Brain microvascular endothelial cell (primary cell): ENCODE measurements at regions not wholly inside any gene's neighbourhood (a gene's known extent, or its start where the extent isn't known, plus 50 kb on each side); places are given as distances from the start of the nearest gene placed in this dataset.
"Not testable (repeated sequence)": the region's sequence is repeated elsewhere in the genome, so short reads cannot be mapped to it uniquely, and the experiment has no call there.

ENCODE experiments used
- DNase-seq: peaks from one replicate; pipeline ENCODE4 v3.0.0-alpha.2; 2020
- H3K27ac ChIP-seq: fragments of 250-450 bp; sonication (Bioruptor Pico); 2 replicates; pipeline ENCODE4 v1.5.1; 2020; ENCODE audit warnings: mild to moderate bottlenecking, moderate library complexity
- H3K27me3 ChIP-seq: fragments of 250-450 bp; sonication (Bioruptor Pico); replicated peaks from 2 replicates; pipeline ENCODE4 v1.5.1; 2020; ENCODE audit warnings: mild to moderate bottlenecking
- H3K36me3 ChIP-seq: fragments of 250-450 bp; sonication (Bioruptor Pico); replicated peaks from 2 replicates; pipeline ENCODE4 v1.5.1; 2020; ENCODE audit warnings: mild to moderate bottlenecking
- H3K4me3 ChIP-seq: 2 replicates; pipeline ENCODE4 v1.5.1; 2011; ENCODE audit warnings: low read depth, mild to moderate bottlenecking, control low read depth, low read length, moderate library complexity
- CTCF ChIP-seq: IDR thresholded peaks from 2 replicates; pipeline ENCODE4 v1.5.1; 2011; ENCODE audit warnings: low read depth, mild to moderate bottlenecking, moderate library complexity, low read length, control low read depth, inconsistent platforms; ENCODE audit errors: missing control alignments
- in situ Hi-C: cut with HindIII; loops from 2 replicates; pipeline ENCODE4 v1.10.0; 2017; ENCODE audit warnings: low sequenced_read_pairs, low pct_ligation_motif_present

DNA sequence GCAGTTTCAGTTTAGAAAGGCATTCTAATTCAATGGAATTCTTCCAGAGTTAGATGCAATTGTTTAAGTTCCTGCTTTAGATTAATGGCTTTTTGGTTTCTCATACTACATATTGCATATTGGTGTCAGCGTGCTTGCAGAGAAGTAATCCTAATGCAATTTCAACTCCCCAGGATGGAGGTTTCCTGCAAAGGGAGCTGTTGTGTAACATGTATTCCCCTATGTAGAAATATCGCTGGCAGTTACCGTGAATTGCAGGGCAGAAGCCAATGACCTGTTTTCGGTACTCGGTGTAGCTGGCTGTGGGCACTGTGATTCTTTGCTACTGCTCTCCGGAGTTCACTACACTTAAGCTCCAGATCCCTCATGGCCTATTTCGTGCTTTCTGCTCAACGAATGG, 256.1 kb upstream of the PTBP2 start:
- in situ Hi-C loops: no loop called here
- H3K27me3 ChIP-seq: no peaks in the 10 kb centered on the region
- TF ChIP-seq CTCF: no peak
- no peak for DNase-seq
- no peak overlapping the region for H3K4me3 ChIP-seq
- no peaks in the 10 kb centered on the region for H3K36me3 ChIP-seq
- H3K27ac ChIP-seq: no peak overlapping the region

GRCh38 chr1:96466842-96467241, 254.7 kb upstream of the PTBP2 start:
- H3K27me3 ChIP-seq: no peaks in the 10 kb centered on the region
- no peak for TF ChIP-seq CTCF
- no peaks in the 10 kb centered on the region for H3K36me3 ChIP-seq
- DNase-seq: no peak
- in situ Hi-C loops: no loop called here
- no peak overlapping the region for H3K27ac ChIP-seq
- no peak overlapping the region for H3K4me3 ChIP-seq

- H3K36me3 ChIP-seq, H3K4me3 ChIP-seq, DNase-seq, H3K27ac ChIP-seq, in situ Hi-C loops, H3K27me3 ChIP-seq: not testable (repeated sequence)
Measured at GRCh38 chr1:96469726-96470125, 251.9 kb upstream of the PTBP2 start.

DNA sequence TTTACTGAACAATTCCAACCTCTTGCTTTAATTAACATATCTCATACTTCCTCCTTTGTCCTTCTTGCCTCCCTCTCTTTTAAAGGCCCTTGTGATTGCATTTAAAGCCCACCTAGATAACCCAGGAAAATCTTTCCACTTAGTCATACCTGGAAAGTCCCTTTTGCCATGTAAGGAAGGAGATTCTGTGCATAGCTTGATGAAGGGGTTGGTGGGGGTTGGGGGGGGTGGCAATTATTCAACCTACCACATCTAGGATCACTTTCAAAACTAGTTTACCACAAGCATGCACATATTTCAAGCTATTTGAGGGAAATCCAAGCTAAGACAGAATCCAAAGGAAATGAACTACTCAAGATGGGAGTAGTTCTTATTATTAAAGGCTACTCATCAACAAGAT, 249.1 kb upstream of the PTBP2 start:
- DNase-seq: peak; percentile 33

GRCh38 chr1:96473791-96474434, 247.7 kb upstream of the PTBP2 start:
- in situ Hi-C loops: no loop called here
- DNase-seq: peak; percentile 47
- Histone ChIP-seq H3K36me3 (no peaks in the 10 kb centered on the region), H3K4me3 (no peak overlapping the region), H3K27ac (no peak overlapping the region), H3K27me3 (no peaks in the 10 kb centered on the region)
- no peak for TF ChIP-seq CTCF

More for the DNA sequence above, 249.1 kb upstream of the PTBP2 start:
- TF ChIP-seq CTCF: no peak
- H3K4me3 ChIP-seq: no peak overlapping the region
- in situ Hi-C loops: no loop called here
- no peaks in the 10 kb centered on the region for H3K36me3 ChIP-seq
- H3K27ac ChIP-seq: no peak overlapping the region
- no peaks in the 10 kb centered on the region for H3K27me3 ChIP-seq

DNA sequence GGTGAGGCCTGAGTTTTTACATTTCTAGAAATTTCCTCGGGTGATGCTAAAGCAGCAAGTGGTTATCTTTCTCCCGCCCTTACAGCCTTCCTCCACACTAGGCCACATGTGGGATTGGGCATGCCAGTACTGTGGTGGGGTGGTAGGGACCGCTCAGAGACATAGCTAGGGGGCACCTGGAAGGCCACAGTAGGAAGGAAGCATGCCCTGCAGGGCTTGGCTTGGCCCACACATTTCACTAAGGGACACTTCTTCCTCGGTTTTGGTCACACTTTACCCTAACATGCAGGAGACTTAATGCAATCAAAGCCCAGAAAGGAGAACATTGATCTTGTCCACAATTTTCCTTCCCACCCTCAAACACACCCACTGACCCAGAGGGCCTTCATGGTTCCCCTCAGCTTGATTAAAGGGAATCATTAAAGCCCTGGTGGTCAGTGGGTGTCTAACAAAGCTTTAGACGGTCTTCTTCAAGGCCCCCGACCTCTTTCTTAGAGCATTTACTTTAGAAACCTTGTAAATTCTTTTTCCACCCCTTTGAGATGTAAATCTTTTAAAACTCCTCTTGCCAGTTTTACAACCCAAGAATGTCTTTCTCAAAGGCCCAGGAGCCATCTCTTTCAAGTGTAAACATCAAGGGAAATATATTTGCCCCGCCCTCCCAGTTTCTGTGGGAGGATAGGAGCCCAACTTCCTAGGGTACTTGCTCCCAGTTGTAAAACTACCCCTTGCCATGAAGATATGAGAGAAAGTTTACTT, 246.4 kb upstream of the PTBP2 start:
- no peaks in the 10 kb centered on the region for H3K27me3 ChIP-seq
- in situ Hi-C loops: no loop called here
- H3K4me3 ChIP-seq: no peak overlapping the region
- no peak for DNase-seq
- no peak overlapping the region for H3K27ac ChIP-seq
- no peak for TF ChIP-seq CTCF
- no peaks in the 10 kb centered on the region for H3K36me3 ChIP-seq
